Smooth muscle cell (in vitro differentiated cells): ENCODE measurements at regions not wholly inside any gene's neighbourhood (a gene's known extent, or its start where the extent isn't known, plus 50 kb on each side); places are given as distances from the start of the nearest gene placed in this dataset.

ENCODE experiments used
- DNase-seq: peaks from one replicate; lab custom pipeline; 2025; ENCODE audit not compliant: unreplicated experiment; lab: John Stamatoyannopoulos, UW
- H2AFZ ChIP-seq: fragments of 200-600 bp; sonication (generic); 2 replicates; pipeline ENCODE4 v1.6.0; 2016; ENCODE audit warnings: antibody characterized with exemption, low read depth, mild to moderate bottlenecking
- H3F3A ChIP-seq: fragments of 200-600 bp; sonication (generic); 2 replicates; pipeline ENCODE4 v1.6.0; 2017; ENCODE audit warnings: antibody characterized with exemption, low read depth
- H3K27ac ChIP-seq: fragments of 200-600 bp; sonication (generic); 2 replicates; pipeline ENCODE4 v1.5.1; 2016; ENCODE audit warnings: low read depth, mild to moderate bottlenecking
- H3K27me3 ChIP-seq: fragments of 200-600 bp; sonication (generic); 2 replicates; pipeline ENCODE4 v1.6.1; 2016; ENCODE audit warnings: low read depth, mild to moderate bottlenecking
- H3K36me3 ChIP-seq: fragments of 200-600 bp; sonication (generic); 2 replicates; pipeline ENCODE4 v1.5.1; 2016; ENCODE audit warnings: low read depth
- H3K4me1 ChIP-seq: fragments of 200-600 bp; sonication (generic); 2 replicates; pipeline ENCODE4 v1.5.1; 2016; ENCODE audit warnings: low read depth
- H3K4me2 ChIP-seq: fragments of 200-600 bp; sonication (generic); 2 replicates; pipeline ENCODE4 v1.6.0; 2016; ENCODE audit warnings: mild to moderate bottlenecking
- H3K4me3 ChIP-seq: fragments of 200-600 bp; sonication (generic); 2 replicates; pipeline ENCODE4 v1.5.1; 2016; ENCODE audit warnings: mild to moderate bottlenecking
- H3K79me2 ChIP-seq: fragments of 200-600 bp; sonication (generic); 2 replicates; pipeline ENCODE4 v1.6.0; 2016; ENCODE audit warnings: low read depth, mild to moderate bottlenecking
- H3K9ac ChIP-seq: fragments of 200-600 bp; sonication (generic); 2 replicates; pipeline ENCODE4 v1.6.0; 2016; ENCODE audit warnings: low read depth
- H3K9me3 ChIP-seq: fragments of 200-600 bp; sonication (generic); replicated peaks from 2 replicates; pipeline ENCODE4 v1.5.1; 2016; ENCODE audit warnings: low read depth
- H4K20me1 ChIP-seq: fragments of 200-600 bp; sonication (generic); 2 replicates; pipeline ENCODE4 v1.6.0; 2016; ENCODE audit warnings: low read depth
- WGBS: methylation state at CpG from one replicate; pipeline ENCODE4 v1.1.7; 2016; ENCODE audit warnings: low lambda C conversion rate; 5-methylcytosine and 5-hydroxymethylcytosine counted together
- TF ChIP-seq, protein P1 (sequence below): fragments of 200-600 bp; sonication (generic); IDR thresholded peaks from 2 replicates; pipeline ENCODE4 v1.5.1; 2017; ENCODE audit warnings: borderline replicate concordance, mild to moderate bottlenecking, antibody characterized with exemption; ENCODE audit not compliant: insufficient read depth, poor library complexity, severe bottlenecking

GRCh38 chr14:44669496-44669895 is 162.4 kb upstream of the FSCB start:
- DNase-seq = no peak
- Histone ChIP-seq H3K79me2 (no peaks in the 10 kb centered on the region), H3K4me2 (no peak overlapping the region), H3K4me3 (no peak overlapping the region), H3K27ac (no peak overlapping the region), H3K27me3 (no peaks in the 10 kb centered on the region), H3K9ac (no peak overlapping the region), H3K9me3 (no peaks in the 10 kb centered on the region), H3F3A (no peaks in the 10 kb centered on the region), H2AFZ (no peak overlapping the region), H3K4me1 (no peaks in the 10 kb centered on the region), H4K20me1 (no peaks in the 10 kb centered on the region), H3K36me3 (no peaks in the 10 kb centered on the region)
- WGBS = 97% methylated on average over 3 of the region's 3 CpGs
- TF ChIP-seq, protein P1, sequence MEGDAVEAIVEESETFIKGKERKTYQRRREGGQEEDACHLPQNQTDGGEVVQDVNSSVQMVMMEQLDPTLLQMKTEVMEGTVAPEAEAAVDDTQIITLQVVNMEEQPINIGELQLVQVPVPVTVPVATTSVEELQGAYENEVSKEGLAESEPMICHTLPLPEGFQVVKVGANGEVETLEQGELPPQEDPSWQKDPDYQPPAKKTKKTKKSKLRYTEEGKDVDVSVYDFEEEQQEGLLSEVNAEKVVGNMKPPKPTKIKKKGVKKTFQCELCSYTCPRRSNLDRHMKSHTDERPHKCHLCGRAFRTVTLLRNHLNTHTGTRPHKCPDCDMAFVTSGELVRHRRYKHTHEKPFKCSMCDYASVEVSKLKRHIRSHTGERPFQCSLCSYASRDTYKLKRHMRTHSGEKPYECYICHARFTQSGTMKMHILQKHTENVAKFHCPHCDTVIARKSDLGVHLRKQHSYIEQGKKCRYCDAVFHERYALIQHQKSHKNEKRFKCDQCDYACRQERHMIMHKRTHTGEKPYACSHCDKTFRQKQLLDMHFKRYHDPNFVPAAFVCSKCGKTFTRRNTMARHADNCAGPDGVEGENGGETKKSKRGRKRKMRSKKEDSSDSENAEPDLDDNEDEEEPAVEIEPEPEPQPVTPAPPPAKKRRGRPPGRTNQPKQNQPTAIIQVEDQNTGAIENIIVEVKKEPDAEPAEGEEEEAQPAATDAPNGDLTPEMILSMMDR = no peak

GRCh38 chr14:44663136-44663535 is 156.1 kb upstream of the FSCB start:
- WGBS = 52% methylated on average over 1 of the region's 1 CpG

GRCh38 chr14:44662250-44662891 is 155.3 kb upstream of the FSCB start:
- no peak overlapping the region for H3K4me3 ChIP-seq
- peak overlapping the region; percentile 76 for H2AFZ ChIP-seq

More at GRCh38 chr14:44663136-44663535, 156.1 kb upstream of the FSCB start:
- DNase-seq = no peak
- H4K20me1 ChIP-seq = no peaks in the 10 kb centered on the region
- no peaks in the 10 kb centered on the region for H3F3A ChIP-seq
- H2AFZ ChIP-seq = peak overlapping the region; percentile 76
- no peaks in the 10 kb centered on the region for H3K9me3 ChIP-seq
- H3K4me1 ChIP-seq = no peaks in the 10 kb centered on the region
- H3K27ac ChIP-seq = no peak overlapping the region
- no peak overlapping the region for H3K4me2 ChIP-seq
- no peak overlapping the region for H3K4me3 ChIP-seq
- no peak overlapping the region for H3K9ac ChIP-seq
- no peaks in the 10 kb centered on the region for H3K79me2 ChIP-seq
- TF ChIP-seq, protein P1 = no peak
- H3K36me3 ChIP-seq = no peaks in the 10 kb centered on the region
- no peaks in the 10 kb centered on the region for H3K27me3 ChIP-seq

GRCh38 chr14:44658389-44658696 is 151.3 kb upstream of the FSCB start:
- Histone ChIP-seq H3K4me1 (no peaks in the 10 kb centered on the region), H3K79me2 (no peaks in the 10 kb centered on the region), H3K36me3 (no peaks in the 10 kb centered on the region), H3F3A (peaks cover 5% of the 10 kb centered on the region), H2AFZ (no peak overlapping the region), H3K27ac (no peak overlapping the region), H3K27me3 (no peaks in the 10 kb centered on the region), H3K9ac (no peak overlapping the region), H4K20me1 (no peaks in the 10 kb centered on the region), H3K4me3 (no peak overlapping the region), H3K9me3 (no peaks in the 10 kb centered on the region), H3K4me2 (no peak overlapping the region)
- WGBS = 81% methylated on average over 1 of the region's 1 CpG
- TF ChIP-seq, protein P1 = no peak
- DNase-seq = no peak

More at GRCh38 chr14:44662250-44662891, 155.3 kb upstream of the FSCB start:
- Histone ChIP-seq H3K27me3 (no peaks in the 10 kb centered on the region), H4K20me1 (no peaks in the 10 kb centered on the region), H3K9ac (no peak overlapping the region), H3K4me1 (no peaks in the 10 kb centered on the region), H3K9me3 (no peaks in the 10 kb centered on the region), H3K4me2 (no peak overlapping the region), H3F3A (no peaks in the 10 kb centered on the region), H3K79me2 (no peaks in the 10 kb centered on the region), H3K27ac (no peak overlapping the region), H3K36me3 (no peaks in the 10 kb centered on the region)
- no peak for DNase-seq
- TF ChIP-seq, protein P1 = no peak
